HG03175 (cell line): ENCODE measurements at regions not wholly inside any gene's neighbourhood (a gene's known extent, or its start where the extent isn't known, plus 50 kb on each side); places are given as distances from the start of the nearest gene placed in this dataset.

Experiments
- ATAC-seq: cut with Tn5 transposase; IDR thresholded peaks from one replicate; pipeline ENCODE4 v1.9.1; 2021; ENCODE audit warnings: mild to moderate bottlenecking, moderate library complexity; ENCODE audit not compliant: unreplicated experiment

GRCh38 chr15:61421470-61421869, 192.4 kb upstream of the RORA start:
- ATAC-seq = no peak

- ATAC-seq = no peak
Observed at GRCh38 chr15:61420546-61420945, 191.4 kb upstream of the RORA start.

GRCh38 chr15:61415617-61416120, 186.6 kb upstream of the RORA start:
- no peak for ATAC-seq

GRCh38 chr15:61411902-61412510, 182.9 kb upstream of the RORA start:
- ATAC-seq = no peak

- no peak for ATAC-seq
Observed at GRCh38 chr15:61410662-61411061, 181.6 kb upstream of the RORA start.

GRCh38 chr15:61404567-61404966, 175.5 kb upstream of the RORA start:
- ATAC-seq = no peak

GRCh38 chr15:61403884-61404283, 174.8 kb upstream of the RORA start:
- ATAC-seq = no peak

- ATAC-seq = no peak
Observed at GRCh38 chr15:61401903-61402698, 173.0 kb upstream of the RORA start.

- no peak for ATAC-seq
Observed at GRCh38 chr15:61398310-61398709, 169.2 kb upstream of the RORA start.

- no peak for ATAC-seq
Observed at GRCh38 chr15:61396235-61396919, 167.3 kb upstream of the RORA start.

GRCh38 chr15:61393949-61394348, 164.8 kb upstream of the RORA start:
- ATAC-seq = no peak

- no peak for ATAC-seq
Observed at GRCh38 chr15:61393524-61393923, 164.4 kb upstream of the RORA start.

- ATAC-seq = no peak
Observed at GRCh38 chr15:61390138-61390537, 161.0 kb upstream of the RORA start.

- no peak for ATAC-seq
Observed at GRCh38 chr15:61389334-61390028, 160.4 kb upstream of the RORA start.

GRCh38 chr15:61387675-61388074, 158.6 kb upstream of the RORA start:
- ATAC-seq = no peak

- no peak for ATAC-seq
Observed at GRCh38 chr15:61383421-61383820, 154.3 kb upstream of the RORA start.

- ATAC-seq = no peak
Observed at GRCh38 chr15:61382927-61383326, 153.8 kb upstream of the RORA start.

- no peak for ATAC-seq
Observed at GRCh38 chr15:61381501-61381900, 152.4 kb upstream of the RORA start.

- ATAC-seq = no peak
Observed at GRCh38 chr15:61380270-61380669, 151.2 kb upstream of the RORA start.

GRCh38 chr15:61379005-61379404, 149.9 kb upstream of the RORA start:
- ATAC-seq = no peak

GRCh38 chr15:61376961-61377360, 147.9 kb upstream of the RORA start:
- ATAC-seq = no peak
